ENCODE measurements at regions not wholly inside any gene's neighbourhood (a gene's known extent, or its start where the extent isn't known, plus 50 kb on each side); places are given as distances from the start of the nearest gene placed in this dataset.

- no peak for DNase-seq (ENCODE audit: low spot score)
- Histone ChIP-seq H3K4me3 (ENCODE audit: low read depth in 1 of 3, low read length in 3 of 3) (no peak overlapping the region), H3K4me1 (ENCODE audit: control insufficient read depth in 4 of 4, insufficient read depth in 4 of 4, low read length in 3 of 4) (no peaks in the 10 kb centered on the region), H3K9me3 (ENCODE audit: control insufficient read depth in 4 of 4, low read length in 3 of 4) (no peaks in the 10 kb centered on the region), H3K9ac (ENCODE audit: low read depth in 1 of 2, low read length in 2 of 2) (no peak overlapping the region), H3K27ac (ENCODE audit: low read depth in 1 of 2, low read length in 2 of 2) (no peak overlapping the region), H3K36me3 (ENCODE audit: control insufficient read depth in 4 of 4, insufficient read depth in 3 of 4, low read depth in 1 of 4, low read length in 3 of 4) (no peaks in the 10 kb centered on the region), H3K27me3 (ENCODE audit: control insufficient read depth in 4 of 4, insufficient read depth in 4 of 4, low read length in 3 of 4) (no peaks in the 10 kb centered on the region)
- 65% methylated on average over 4 of the region's 4 CpGs for WGBS
- TF ChIP-seq SP1 (IDR thresholded peaks at IDR 0.05), result no peak
- TF ChIP-seq HNF4G (IDR thresholded peaks at IDR 0.05), result no peak
- TF ChIP-seq EGR1 (IDR thresholded peaks at IDR 0.05; ENCODE audit: low read depth in 2 of 2), result no peak
- no peak for TF ChIP-seq HNF4A (conservative IDR thresholded peaks at IDR 0.05)
- TF ChIP-seq MAX (IDR thresholded peaks at IDR 0.05), result no peak
- TF ChIP-seq TAF1 (conservative IDR thresholded peaks at IDR 0.05), result no peak
- no peak for TF ChIP-seq ZBTB33 (IDR thresholded peaks at IDR 0.05)
- TF ChIP-seq REST (IDR thresholded peaks at IDR 0.05), result no peak
- no peak for TF ChIP-seq NR2F2 (IDR thresholded peaks at IDR 0.05)
- TF ChIP-seq FOXA1 (IDR thresholded peaks at IDR 0.05), result no peak
These were observed 650.1 kb upstream of the COX7C start for GRCh38 chr5:85967681-85968080.

GRCh38 chr5:85972539-85972938 is 645.2 kb upstream of the COX7C start:
- Histone ChIP-seq H3K27me3 (ENCODE audit: control insufficient read depth in 4 of 4, insufficient read depth in 4 of 4, low read length in 3 of 4) (no peaks in the 10 kb centered on the region), H3K4me3 (ENCODE audit: low read depth in 1 of 3, low read length in 3 of 3) (no peak overlapping the region), H3K9me3 (ENCODE audit: control insufficient read depth in 4 of 4, low read length in 3 of 4) (no peaks in the 10 kb centered on the region), H3K9ac (ENCODE audit: low read depth in 1 of 2, low read length in 2 of 2) (no peak overlapping the region), H3K36me3 (ENCODE audit: control insufficient read depth in 4 of 4, insufficient read depth in 3 of 4, low read depth in 1 of 4, low read length in 3 of 4) (no peaks in the 10 kb centered on the region), H3K27ac (ENCODE audit: low read depth in 1 of 2, low read length in 2 of 2) (no peak overlapping the region), H3K4me1 (ENCODE audit: control insufficient read depth in 4 of 4, insufficient read depth in 4 of 4, low read length in 3 of 4) (no peaks in the 10 kb centered on the region)
- WGBS, result 81% methylated on average over 4 of the region's 4 CpGs
- no peak for DNase-seq (ENCODE audit: low spot score)
- no peak for TF ChIP-seq GABPA (IDR thresholded peaks at IDR 0.05 in 1 of 2, conservative IDR thresholded peaks at IDR 0.05 in 1 of 2)
- TF ChIP-seq HNF4G (IDR thresholded peaks at IDR 0.05), result no peak
- no peak for TF ChIP-seq REST (IDR thresholded peaks at IDR 0.05)
- no peak for TF ChIP-seq SP1 (IDR thresholded peaks at IDR 0.05)
- no peak for TF ChIP-seq EGR1 (IDR thresholded peaks at IDR 0.05; ENCODE audit: low read depth in 2 of 2)
- no peak for TF ChIP-seq CTCF (IDR thresholded peaks at IDR 0.05; ENCODE audit: low read depth, low read length, missing input control)
- no peak for TF ChIP-seq HNF4A (conservative IDR thresholded peaks at IDR 0.05)
- TF ChIP-seq RXRA (IDR thresholded peaks at IDR 0.05), result no peak
- no peak for TF ChIP-seq NR2F2 (IDR thresholded peaks at IDR 0.05)
- no peak for TF ChIP-seq ATF3 (IDR thresholded peaks at IDR 0.05)
- no peak for TF ChIP-seq FOXA2 (IDR thresholded peaks at IDR 0.05)
- TF ChIP-seq YY1 (IDR thresholded peaks at IDR 0.05), result no peak
- no peak for TF ChIP-seq ZBTB33 (IDR thresholded peaks at IDR 0.05)
- TF ChIP-seq JUND (IDR thresholded peaks at IDR 0.05), result no peak
- no peak for TF ChIP-seq TAF1 (conservative IDR thresholded peaks at IDR 0.05)

All from liver (tissue), 8 donors.